ENCODE measurements at regions not wholly inside any gene's neighbourhood (a gene's known extent, or its start where the extent isn't known, plus 50 kb on each side); places are given as distances from the start of the nearest gene placed in this dataset.
"Not testable (repeated sequence)": the region's sequence is repeated elsewhere in the genome, so short reads cannot be mapped to it uniquely, and the experiment has no call there.

DNA sequence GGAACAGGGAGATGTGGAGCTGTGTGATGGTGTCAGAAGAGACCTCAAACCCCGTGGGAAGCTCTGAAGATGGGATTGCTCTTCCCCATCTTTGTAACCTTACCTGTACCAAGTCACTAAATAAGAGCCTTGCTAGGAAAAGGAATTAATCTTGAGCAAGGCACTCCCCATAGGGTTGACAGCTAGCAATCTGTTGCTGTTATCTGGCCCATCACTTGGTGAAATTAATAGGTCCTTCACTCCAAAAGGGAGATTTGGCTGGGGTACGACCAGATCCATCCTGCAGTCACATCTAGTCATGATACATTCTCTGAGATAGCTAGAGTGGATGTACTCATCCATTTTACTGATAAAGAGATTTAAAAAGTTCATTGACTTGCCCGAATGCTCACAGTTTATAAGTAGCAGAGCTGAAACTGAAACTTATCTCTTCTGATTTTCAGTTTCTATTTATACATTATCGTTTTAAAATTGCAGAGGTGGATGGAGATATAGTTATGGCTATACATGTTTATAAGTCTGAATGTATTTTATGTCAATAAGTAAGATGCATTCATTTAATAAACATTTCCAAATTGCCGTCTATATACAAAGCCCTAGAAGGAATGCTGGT is 299.1 kb upstream of the MCTP2 start:
- DNase-seq = no peak

DNA sequence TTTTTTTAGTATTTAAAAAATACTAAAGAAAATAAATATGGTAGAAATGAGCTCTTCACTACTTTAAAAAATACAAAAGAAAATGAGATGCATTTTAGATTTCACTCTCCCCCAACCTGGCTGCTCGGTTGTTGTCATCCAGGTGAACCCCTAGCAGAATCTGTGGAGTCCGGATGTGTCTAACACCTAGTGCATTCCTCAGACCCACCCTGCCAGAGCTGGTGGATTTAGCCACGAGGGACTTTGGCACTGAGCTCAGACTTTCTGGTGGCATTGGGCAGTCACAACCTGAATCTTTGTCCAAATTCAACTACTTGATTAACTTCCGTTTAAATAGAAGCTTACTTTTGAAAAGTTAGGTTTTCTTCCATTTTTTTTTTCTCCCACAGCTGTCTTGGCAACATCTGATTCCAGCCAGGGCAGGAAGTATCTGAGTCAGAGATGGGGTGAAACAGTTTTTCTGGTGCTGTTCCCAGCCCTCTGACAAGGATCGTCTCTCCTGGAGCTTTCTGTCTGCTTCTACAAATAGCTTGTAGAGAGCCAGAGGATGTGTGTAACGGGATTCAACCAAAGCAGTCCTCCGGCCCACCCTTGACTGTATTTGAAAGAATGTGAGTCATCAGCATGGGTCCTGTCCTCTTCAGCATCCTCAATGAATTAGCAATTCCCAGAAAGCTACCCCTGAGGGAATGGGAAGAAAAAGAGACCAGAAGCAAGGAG is 301.8 kb upstream of the MCTP2 start:
- DNase-seq = no peak

DNA sequence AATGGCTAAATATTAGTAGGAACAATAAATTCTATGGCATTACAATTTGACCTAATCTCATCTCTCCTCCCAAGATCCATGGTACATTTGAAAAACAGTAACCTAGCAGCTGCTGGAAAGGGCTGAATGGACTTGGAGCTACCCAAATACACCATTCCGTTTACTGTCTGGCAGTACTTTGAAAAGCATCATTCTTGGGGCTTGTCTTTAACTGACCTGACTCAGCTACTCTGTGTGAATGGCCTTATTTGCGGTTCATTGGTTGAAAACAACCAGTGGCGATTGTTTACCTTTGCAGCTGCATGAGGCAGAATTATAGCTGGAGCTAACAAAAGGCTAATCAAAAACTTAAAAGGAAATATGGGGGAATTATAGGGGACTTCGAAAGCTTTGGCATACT is 311.2 kb upstream of the MCTP2 start:
- DNase-seq = no peak

- DNase-seq = not testable (repeated sequence)
These were observed 312.6 kb upstream of the MCTP2 start for GRCh38 chr15:93918801-93919200.

DNA sequence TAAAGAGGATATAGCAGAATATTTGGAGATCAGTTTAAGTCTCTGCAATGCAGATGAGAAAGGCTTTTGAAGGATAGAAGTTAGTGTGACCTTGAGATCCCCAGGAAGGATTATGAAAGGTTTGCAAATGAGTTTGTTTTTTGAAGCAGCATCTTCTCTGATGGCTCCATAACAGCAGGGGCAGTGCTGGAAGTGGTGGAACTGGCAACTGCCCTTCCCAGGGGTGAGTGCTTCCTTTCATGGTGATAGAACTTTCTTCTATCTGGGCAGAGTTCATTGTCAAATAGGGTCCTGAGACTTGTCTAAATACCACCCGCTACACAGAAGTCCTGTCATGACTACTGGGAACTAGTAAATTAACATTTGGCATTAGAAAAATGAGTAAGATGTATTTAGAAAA is 314.2 kb upstream of the MCTP2 start:
- no peak for DNase-seq

GRCh38 chr15:93913871-93914270 is 317.5 kb upstream of the MCTP2 start:
- DNase-seq = no peak

GRCh38 chr15:93913310-93913709 is 318.1 kb upstream of the MCTP2 start:
- DNase-seq = no peak

GRCh38 chr15:93900476-93901400 is 330.6 kb upstream of the MCTP2 start:
- no peak for DNase-seq

- DNase-seq = no peak
These were observed 331.5 kb upstream of the MCTP2 start for GRCh38 chr15:93899817-93900216.

- DNase-seq = no peak
These were observed 334.0 kb upstream of the MCTP2 start for GRCh38 chr15:93897377-93897776.

DNA sequence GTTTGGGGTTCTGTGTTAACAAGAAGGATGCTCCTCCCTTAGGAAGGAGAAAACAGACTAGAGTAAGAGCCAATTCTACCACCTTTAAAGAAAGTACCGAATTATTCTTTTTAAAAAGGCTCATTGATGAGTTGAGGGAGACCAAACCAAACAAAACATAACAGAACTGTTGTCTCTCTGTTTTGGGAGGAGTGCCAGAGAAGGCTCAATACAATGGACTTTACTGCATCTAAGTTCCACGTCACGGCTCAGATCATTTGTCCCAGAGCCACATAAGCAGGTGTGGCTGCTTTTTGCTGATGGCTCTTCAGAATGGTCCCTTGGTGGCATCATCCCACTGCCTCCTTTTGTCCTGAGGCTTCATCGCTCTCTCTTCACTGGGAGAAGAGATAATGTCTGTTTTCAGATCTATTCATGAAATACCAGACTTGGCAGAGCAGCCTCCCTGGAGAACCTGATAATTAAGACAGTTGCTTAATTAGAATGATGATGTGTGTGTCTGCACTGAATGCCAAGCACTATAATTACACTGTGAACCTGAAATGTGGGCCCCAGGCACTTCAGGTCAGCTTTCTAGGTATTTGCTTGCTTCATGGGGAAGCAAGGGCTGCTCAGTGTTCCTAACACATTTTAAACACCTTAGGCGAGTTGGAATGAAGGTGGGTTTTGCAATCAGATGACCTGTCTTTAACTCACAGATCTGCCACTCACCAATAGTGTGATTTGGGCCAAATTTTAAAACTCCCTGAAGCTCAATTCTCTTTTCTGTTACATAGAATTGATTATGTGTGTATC is 335.2 kb upstream of the MCTP2 start:
- DNase-seq = peak; percentile 95

DNA sequence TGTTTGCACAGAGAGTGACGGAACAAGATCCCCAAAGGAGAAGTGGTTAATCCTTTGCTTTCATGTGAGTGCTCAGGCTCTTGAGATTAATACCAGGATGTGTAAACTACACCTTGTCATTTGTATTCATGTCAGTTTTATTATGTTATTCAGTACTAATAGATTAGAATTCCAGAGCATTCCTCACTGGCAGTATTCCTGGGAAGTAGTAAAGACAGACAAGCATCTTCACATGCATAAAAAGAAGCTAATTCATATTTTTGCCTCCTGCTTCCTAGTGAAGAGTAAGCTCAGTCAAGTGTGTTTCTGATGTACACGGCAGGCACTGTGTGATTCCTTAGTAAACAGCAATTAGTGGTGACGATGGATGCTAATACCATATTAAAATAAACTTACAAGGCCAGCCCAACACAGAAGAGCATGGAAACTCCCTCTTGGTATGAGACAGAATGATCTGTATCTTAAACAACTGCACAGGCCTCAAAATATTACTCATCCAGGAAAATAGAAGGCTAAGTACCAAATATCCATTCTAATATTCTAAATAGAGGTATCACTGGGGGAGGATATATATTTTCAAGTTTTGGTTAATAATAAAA is 336.8 kb upstream of the MCTP2 start:
- DNase-seq = peak; percentile 2

- DNase-seq = peak; percentile 88
These were observed 344.2 kb upstream of the MCTP2 start for GRCh38 chr15:93887151-93887550.

GRCh38 chr15:93882779-93883178 is 348.6 kb upstream of the MCTP2 start:
- DNase-seq = no peak

GRCh38 chr15:93882141-93882540 is 349.2 kb upstream of the MCTP2 start:
- DNase-seq = no peak

GRCh38 chr15:93881310-93881709 is 350.1 kb upstream of the MCTP2 start:
- no peak for DNase-seq

- no peak for DNase-seq
These were observed 351.0 kb upstream of the MCTP2 start for GRCh38 chr15:93880358-93880757.

GRCh38 chr15:93870583-93870982 is 360.8 kb upstream of the MCTP2 start:
- no peak for DNase-seq

DNA sequence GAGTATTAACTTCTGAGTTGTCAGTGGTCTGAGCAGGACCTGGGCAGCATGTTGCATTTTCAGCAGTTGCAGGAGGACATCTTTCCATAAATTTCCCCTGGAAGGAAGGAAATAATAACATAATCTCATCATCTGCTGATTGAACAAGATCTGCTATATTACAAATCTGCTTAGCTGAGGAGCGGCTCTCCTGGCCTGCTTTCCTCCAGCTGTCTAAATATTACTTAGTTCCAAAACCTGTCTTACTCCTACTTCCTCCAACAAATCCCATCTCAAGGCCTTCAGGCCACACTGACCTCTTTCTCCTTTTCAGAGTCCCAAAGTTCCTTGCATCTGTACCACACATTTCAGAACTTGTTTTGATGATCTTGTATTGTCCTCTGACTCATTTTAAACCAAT is 364.4 kb upstream of the MCTP2 start:
- no peak for DNase-seq

- DNase-seq = no peak
These were observed 364.9 kb upstream of the MCTP2 start for GRCh38 chr15:93866476-93866875.

DNA sequence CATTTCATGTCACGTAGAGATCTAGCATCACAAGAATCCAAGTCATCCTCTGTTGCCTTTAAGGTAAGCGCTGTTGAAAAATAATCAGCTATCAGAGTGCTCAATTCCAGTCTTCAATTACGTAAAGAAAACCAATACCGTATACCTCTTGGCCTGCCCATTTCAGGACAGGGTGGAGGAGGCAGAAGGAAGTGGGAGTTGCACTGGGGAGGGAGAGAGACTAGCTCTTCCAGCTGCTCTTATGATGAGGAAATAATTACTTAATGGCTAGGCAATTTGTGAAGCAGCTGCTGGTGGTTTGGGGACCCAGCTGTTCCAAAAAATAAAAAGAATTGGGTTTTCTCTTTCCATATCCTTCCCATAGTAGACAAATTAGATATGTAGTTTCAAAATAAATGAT is 365.8 kb upstream of the MCTP2 start:
- peak; percentile 48 for DNase-seq

- DNase-seq = no peak
These were observed 368.6 kb upstream of the MCTP2 start for GRCh38 chr15:93862791-93863190.
